ENCODE measurements at regions not wholly inside any gene's neighbourhood (a gene's known extent, or its start where the extent isn't known, plus 50 kb on each side); places are given as distances from the start of the nearest gene placed in this dataset.

DNA sequence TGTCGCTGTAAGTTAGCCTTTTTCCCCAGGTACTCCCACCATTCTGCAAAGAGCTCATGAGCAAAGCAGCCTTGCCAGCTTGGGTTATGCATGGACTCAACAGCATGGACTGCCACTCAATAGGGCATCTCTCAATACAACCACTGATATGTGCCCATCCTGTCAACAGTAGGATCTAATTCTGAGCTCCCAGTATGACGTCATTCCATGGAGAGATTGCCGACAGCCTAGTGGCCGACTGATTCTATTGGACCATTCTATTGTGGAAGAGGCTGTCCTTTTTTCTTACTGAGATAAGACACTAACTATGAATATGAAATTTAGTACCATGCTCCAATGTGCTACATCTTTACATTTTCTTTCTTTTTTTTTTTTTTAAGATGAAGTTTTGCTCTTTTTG lies 2389.0 kb upstream of the AGA start:
- TF ChIP-seq, protein P1, sequence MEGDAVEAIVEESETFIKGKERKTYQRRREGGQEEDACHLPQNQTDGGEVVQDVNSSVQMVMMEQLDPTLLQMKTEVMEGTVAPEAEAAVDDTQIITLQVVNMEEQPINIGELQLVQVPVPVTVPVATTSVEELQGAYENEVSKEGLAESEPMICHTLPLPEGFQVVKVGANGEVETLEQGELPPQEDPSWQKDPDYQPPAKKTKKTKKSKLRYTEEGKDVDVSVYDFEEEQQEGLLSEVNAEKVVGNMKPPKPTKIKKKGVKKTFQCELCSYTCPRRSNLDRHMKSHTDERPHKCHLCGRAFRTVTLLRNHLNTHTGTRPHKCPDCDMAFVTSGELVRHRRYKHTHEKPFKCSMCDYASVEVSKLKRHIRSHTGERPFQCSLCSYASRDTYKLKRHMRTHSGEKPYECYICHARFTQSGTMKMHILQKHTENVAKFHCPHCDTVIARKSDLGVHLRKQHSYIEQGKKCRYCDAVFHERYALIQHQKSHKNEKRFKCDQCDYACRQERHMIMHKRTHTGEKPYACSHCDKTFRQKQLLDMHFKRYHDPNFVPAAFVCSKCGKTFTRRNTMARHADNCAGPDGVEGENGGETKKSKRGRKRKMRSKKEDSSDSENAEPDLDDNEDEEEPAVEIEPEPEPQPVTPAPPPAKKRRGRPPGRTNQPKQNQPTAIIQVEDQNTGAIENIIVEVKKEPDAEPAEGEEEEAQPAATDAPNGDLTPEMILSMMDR (IDR thresholded peaks at IDR 0.05; ENCODE audit: insufficient read depth, low read depth, low read length), result no peak
- TF ChIP-seq EZH2 (IDR thresholded peaks at IDR 0.05; ENCODE audit: insufficient read depth, low read length), result no peak
